22Rv1 (cell line): ENCODE measurements at regions not wholly inside any gene's neighbourhood (a gene's known extent, or its start where the extent isn't known, plus 50 kb on each side); places are given as distances from the start of the nearest gene placed in this dataset.

Experiments
- ZFX ChIP-seq: fragments of 450-650 bp; IDR thresholded peaks from 2 replicates; pipeline ENCODE4 v1.6.1; 2017; ENCODE audit warnings: antibody characterized with exemption, borderline replicate concordance
- TF ChIP-seq, protein P1 (sequence below): fragments of 450-650 bp; IDR thresholded peaks from 2 replicates; pipeline ENCODE4 v1.5.1; 2017; ENCODE audit warnings: mild to moderate bottlenecking

DNA sequence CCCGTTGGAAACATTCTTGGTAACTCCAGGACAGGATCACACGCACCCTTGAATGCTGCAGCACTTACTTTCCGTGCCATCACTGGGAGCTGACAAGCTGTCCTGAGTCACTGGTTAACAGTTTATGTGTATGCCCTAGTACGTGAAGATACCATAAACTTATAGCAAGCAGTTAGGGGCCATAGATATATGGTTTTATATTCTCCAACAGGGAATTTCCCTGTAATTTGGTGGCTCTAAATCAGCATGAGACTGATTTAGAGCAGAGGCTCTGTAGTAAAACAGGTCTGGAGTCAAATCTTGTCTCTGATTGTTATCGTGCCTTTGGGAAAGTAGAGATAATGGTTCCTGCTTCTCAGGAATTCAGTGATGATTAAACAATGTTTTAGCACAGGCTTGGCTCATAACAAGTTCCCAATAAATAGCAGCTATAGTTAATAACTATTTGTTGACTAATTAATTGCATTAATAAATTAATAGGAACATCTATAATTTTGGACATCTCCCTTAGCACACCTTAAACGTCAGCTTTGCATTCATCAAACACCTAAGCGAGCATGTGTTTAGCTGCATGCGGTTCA lies 215.2 kb downstream of the VAPA start:
- TF ChIP-seq, protein P1, sequence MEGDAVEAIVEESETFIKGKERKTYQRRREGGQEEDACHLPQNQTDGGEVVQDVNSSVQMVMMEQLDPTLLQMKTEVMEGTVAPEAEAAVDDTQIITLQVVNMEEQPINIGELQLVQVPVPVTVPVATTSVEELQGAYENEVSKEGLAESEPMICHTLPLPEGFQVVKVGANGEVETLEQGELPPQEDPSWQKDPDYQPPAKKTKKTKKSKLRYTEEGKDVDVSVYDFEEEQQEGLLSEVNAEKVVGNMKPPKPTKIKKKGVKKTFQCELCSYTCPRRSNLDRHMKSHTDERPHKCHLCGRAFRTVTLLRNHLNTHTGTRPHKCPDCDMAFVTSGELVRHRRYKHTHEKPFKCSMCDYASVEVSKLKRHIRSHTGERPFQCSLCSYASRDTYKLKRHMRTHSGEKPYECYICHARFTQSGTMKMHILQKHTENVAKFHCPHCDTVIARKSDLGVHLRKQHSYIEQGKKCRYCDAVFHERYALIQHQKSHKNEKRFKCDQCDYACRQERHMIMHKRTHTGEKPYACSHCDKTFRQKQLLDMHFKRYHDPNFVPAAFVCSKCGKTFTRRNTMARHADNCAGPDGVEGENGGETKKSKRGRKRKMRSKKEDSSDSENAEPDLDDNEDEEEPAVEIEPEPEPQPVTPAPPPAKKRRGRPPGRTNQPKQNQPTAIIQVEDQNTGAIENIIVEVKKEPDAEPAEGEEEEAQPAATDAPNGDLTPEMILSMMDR: no peak
- TF ChIP-seq ZFX: no peak
